Panc1 (cell line): ENCODE measurements at regions not wholly inside any gene's neighbourhood (a gene's known extent, or its start where the extent isn't known, plus 50 kb on each side); places are given as distances from the start of the nearest gene placed in this dataset.

ENCODE experiments used
- CTCF ChIP-seq: fragments of 450-650 bp; IDR thresholded peaks from 2 replicates; pipeline ENCODE4 v1.5.1; 2017; ENCODE audit warnings: mild to moderate bottlenecking
- POLR2AphosphoS5 ChIP-seq: IDR thresholded peaks from 2 replicates; pipeline ENCODE4 v1.6.1; 2012; ENCODE audit warnings: mild to moderate bottlenecking, low read depth, low read length, moderate library complexity
- SIN3A ChIP-seq: IDR thresholded peaks from 2 replicates; pipeline ENCODE4 v1.6.1; 2012; ENCODE audit warnings: low read depth, mild to moderate bottlenecking, low read length, moderate library complexity, borderline replicate concordance; ENCODE audit not compliant: insufficient read depth
- TF ChIP-seq, protein P1 (sequence below), 2 experiments: IDR thresholded peaks; 2 replicates each; pipeline ENCODE4 v1.6.1; 2011 to 2012; ENCODE audit warnings: low read depth in 2 of 2, control low read depth in 1 of 2, low read length in 1 of 2, mild to moderate bottlenecking in 1 of 2, moderate library complexity in 1 of 2; ENCODE audit not compliant: insufficient read depth in 1 of 2

DNA sequence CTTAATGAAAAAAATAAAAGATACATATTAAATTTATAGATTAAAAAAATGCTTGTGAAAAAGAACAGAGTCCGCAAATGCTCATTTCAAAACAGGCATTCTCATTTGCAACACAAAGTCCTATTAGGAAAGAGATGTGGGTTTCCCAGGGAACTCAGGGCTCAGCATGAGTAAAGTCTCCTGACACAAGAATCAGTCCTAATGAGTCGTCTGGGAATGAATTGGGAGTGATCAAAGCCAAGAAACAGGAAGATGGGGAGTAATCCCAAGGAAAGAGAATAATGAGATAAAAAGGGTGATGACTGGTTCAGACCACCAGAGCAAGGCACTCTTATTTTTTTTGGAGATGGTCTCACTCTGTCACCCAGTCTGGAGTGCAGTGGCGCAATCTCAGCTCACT is 443.7 kb downstream of the NR2F2 start:
- no peak for TF ChIP-seq CTCF
- no peak for TF ChIP-seq POLR2AphosphoS5
- no peak for TF ChIP-seq SIN3A
- TF ChIP-seq, protein P1, sequence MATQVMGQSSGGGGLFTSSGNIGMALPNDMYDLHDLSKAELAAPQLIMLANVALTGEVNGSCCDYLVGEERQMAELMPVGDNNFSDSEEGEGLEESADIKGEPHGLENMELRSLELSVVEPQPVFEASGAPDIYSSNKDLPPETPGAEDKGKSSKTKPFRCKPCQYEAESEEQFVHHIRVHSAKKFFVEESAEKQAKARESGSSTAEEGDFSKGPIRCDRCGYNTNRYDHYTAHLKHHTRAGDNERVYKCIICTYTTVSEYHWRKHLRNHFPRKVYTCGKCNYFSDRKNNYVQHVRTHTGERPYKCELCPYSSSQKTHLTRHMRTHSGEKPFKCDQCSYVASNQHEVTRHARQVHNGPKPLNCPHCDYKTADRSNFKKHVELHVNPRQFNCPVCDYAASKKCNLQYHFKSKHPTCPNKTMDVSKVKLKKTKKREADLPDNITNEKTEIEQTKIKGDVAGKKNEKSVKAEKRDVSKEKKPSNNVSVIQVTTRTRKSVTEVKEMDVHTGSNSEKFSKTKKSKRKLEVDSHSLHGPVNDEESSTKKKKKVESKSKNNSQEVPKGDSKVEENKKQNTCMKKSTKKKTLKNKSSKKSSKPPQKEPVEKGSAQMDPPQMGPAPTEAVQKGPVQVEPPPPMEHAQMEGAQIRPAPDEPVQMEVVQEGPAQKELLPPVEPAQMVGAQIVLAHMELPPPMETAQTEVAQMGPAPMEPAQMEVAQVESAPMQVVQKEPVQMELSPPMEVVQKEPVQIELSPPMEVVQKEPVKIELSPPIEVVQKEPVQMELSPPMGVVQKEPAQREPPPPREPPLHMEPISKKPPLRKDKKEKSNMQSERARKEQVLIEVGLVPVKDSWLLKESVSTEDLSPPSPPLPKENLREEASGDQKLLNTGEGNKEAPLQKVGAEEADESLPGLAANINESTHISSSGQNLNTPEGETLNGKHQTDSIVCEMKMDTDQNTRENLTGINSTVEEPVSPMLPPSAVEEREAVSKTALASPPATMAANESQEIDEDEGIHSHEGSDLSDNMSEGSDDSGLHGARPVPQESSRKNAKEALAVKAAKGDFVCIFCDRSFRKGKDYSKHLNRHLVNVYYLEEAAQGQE (IDR thresholded peaks at IDR 0.05; ENCODE audit: insufficient read depth in 1 of 2, low read depth in 2 of 2, low read length in 1 of 2): no peak
